Activated CD4-positive, alpha-beta T cell treated with anti-CD3 and anti-CD28 coated beads, Interleukin-10, Interleukin-2, amounts not matched to agents 100 ng/mL and 50 ng/mL, durations not matched to agents 16 hours and 8 hours (primary cell): ENCODE measurements at regions not wholly inside any gene's neighbourhood (a gene's known extent, or its start where the extent isn't known, plus 50 kb on each side); places are given as distances from the start of the nearest gene placed in this dataset.
"Not testable (repeated sequence)": the region's sequence is repeated elsewhere in the genome, so short reads cannot be mapped to it uniquely, and the experiment has no call there.

Experiments
- DNase-seq: peaks from one replicate; pipeline ENCODE4 v3.0.0-alpha.2; 2020

- DNase-seq: no peak
Measured at GRCh38 chr1:230591678-230592077, 50.6 kb upstream of the COG2 start.

- no peak for DNase-seq
Measured at GRCh38 chr1:230589951-230590350, 52.3 kb upstream of the COG2 start.

- DNase-seq: no peak
Measured at GRCh38 chr1:230588323-230588746, 53.9 kb upstream of the COG2 start.

- DNase-seq: no peak
Measured at GRCh38 chr1:230587061-230587460, 55.2 kb upstream of the COG2 start.

- no peak for DNase-seq
Measured at GRCh38 chr1:230584660-230585059, 57.6 kb upstream of the COG2 start.

GRCh38 chr1:230581446-230582079 lies 60.7 kb upstream of the COG2 start:
- no peak for DNase-seq

GRCh38 chr1:230578616-230579015 lies 63.7 kb upstream of the COG2 start:
- DNase-seq: no peak

- DNase-seq: no peak
Measured at GRCh38 chr1:230577537-230577936, 64.7 kb upstream of the COG2 start.

GRCh38 chr1:230575886-230576500 lies 66.3 kb upstream of the COG2 start:
- no peak for DNase-seq

GRCh38 chr1:230574502-230574901 lies 67.8 kb upstream of the COG2 start:
- DNase-seq: no peak

GRCh38 chr1:230573658-230574057 lies 68.6 kb upstream of the COG2 start:
- no peak for DNase-seq

- no peak for DNase-seq
Measured at GRCh38 chr1:230572121-230573105, 69.9 kb upstream of the COG2 start.

- no peak for DNase-seq
Measured at GRCh38 chr1:230570724-230571360, 71.4 kb upstream of the COG2 start.

GRCh38 chr1:230569201-230569600 lies 73.1 kb upstream of the COG2 start:
- no peak for DNase-seq

GRCh38 chr1:230568676-230569075 lies 73.6 kb upstream of the COG2 start:
- no peak for DNase-seq

- peak; percentile 37 for DNase-seq
Measured at GRCh38 chr1:230568008-230568407, 74.3 kb upstream of the COG2 start.

GRCh38 chr1:230567221-230567575 lies 75.1 kb upstream of the COG2 start:
- no peak for DNase-seq

- not testable (repeated sequence) for DNase-seq
Measured at GRCh38 chr1:230566532-230567220, 75.6 kb upstream of the COG2 start.

GRCh38 chr1:230565141-230565540 lies 77.1 kb upstream of the COG2 start:
- DNase-seq: no peak

GRCh38 chr1:230563591-230563990 lies 78.7 kb upstream of the COG2 start:
- DNase-seq: no peak

GRCh38 chr1:230561570-230561969 lies 80.7 kb upstream of the COG2 start:
- no peak for DNase-seq

- no peak for DNase-seq
Measured at GRCh38 chr1:230558324-230558723, 84.0 kb upstream of the COG2 start.

GRCh38 chr1:230556453-230556852 lies 85.8 kb upstream of the COG2 start:
- DNase-seq: peak; percentile 2
